GM12892 (cell line): ENCODE measurements at regions not wholly inside any gene's neighbourhood (a gene's known extent, or its start where the extent isn't known, plus 50 kb on each side); places are given as distances from the start of the nearest gene placed in this dataset.

Experiments
- POLR2A ChIP-seq: IDR thresholded peaks from 2 replicates; pipeline ENCODE4 v1.6.1; 2011; ENCODE audit warnings: low read depth, low read length, control low read depth
- POLR2AphosphoS5 ChIP-seq: IDR thresholded peaks from 2 replicates; pipeline ENCODE4 v1.6.1; 2011; ENCODE audit warnings: low read depth, low read length, control low read depth

GRCh38 chr10:52558090-52558489 is 214.5 kb downstream of the MBL2 start:
- TF ChIP-seq POLR2A: no peak
- no peak for TF ChIP-seq POLR2AphosphoS5
